K562 (cell line): ENCODE measurements at regions not wholly inside any gene's neighbourhood (a gene's known extent, or its start where the extent isn't known, plus 50 kb on each side); places are given as distances from the start of the nearest gene placed in this dataset.

Experiments used
- FOXK2 ChIP-seq, 2 experiments: fragments of 450-650 bp; IDR thresholded peaks in 1 of 2; conservative IDR thresholded peaks in 1 of 2; 2 replicates each; pipeline ENCODE4 v1.6.1; 2016; ENCODE audit warnings: low read depth in 2 of 2, mild to moderate bottlenecking in 1 of 2
- POLR2A ChIP-seq: fragments of 450-650 bp; conservative IDR thresholded peaks from 2 replicates; pipeline ENCODE4 v1.6.1; 2016
- TF ChIP-seq, protein P1 (sequence below): fragments of 250-450 bp; sonication (Bioruptor Pico); IDR thresholded peaks from 2 replicates; pipeline ENCODE4 v1.5.0; 2020; ENCODE audit warnings: mild to moderate bottlenecking, borderline replicate concordance
- TF ChIP-seq, protein P2 (sequence below): sonication (generic); formaldehyde crosslinking; IDR thresholded peaks from 2 replicates; pipeline ENCODE4 v1.9.0; 2022; ENCODE audit warnings: mild to moderate bottlenecking, missing genetic modification reagents
- TF ChIP-seq, protein P3 (sequence below): sonication (generic); formaldehyde crosslinking; IDR thresholded peaks from 2 replicates; pipeline ENCODE4 v1.5.0; 2020; ENCODE audit warnings: missing genetic modification reagents
- TF ChIP-seq, protein P4 (sequence below), 3 experiments: IDR thresholded peaks in 2 of 3; conservative IDR thresholded peaks in 1 of 3; 2 replicates each; pipeline ENCODE4 v1.5.1; 2011 to 2012; ENCODE audit warnings: low read length in 3 of 3, mild to moderate bottlenecking in 3 of 3, control low read depth in 2 of 3, improper control_type of control experiment in 1 of 3, inconsistent platforms in 1 of 3, low read depth in 1 of 3, mixed read lengths in 1 of 3, moderate library complexity in 1 of 3; ENCODE audit not compliant: insufficient read depth in 2 of 3

DNA sequence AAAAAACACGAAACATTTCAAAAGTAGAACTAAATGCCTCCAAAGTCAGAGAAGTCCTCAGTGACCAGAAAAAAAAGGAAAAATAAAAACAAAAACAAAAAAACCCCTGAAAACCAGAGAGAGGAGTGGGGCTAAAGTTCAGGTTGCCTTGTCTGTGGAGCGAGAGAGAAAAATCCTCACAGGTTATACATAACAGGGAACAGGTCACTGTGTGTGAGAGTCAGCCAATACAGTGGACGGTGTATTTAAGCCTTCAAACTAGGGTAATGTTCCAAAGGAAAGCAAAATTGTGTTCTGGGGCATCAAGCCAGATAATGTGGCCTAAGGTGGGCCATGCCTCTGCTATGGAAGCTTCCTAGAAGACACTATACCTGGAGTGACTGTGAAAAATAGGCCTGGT is 216.1 kb upstream of the SUCLG2 start:
- TF ChIP-seq, protein P1, sequence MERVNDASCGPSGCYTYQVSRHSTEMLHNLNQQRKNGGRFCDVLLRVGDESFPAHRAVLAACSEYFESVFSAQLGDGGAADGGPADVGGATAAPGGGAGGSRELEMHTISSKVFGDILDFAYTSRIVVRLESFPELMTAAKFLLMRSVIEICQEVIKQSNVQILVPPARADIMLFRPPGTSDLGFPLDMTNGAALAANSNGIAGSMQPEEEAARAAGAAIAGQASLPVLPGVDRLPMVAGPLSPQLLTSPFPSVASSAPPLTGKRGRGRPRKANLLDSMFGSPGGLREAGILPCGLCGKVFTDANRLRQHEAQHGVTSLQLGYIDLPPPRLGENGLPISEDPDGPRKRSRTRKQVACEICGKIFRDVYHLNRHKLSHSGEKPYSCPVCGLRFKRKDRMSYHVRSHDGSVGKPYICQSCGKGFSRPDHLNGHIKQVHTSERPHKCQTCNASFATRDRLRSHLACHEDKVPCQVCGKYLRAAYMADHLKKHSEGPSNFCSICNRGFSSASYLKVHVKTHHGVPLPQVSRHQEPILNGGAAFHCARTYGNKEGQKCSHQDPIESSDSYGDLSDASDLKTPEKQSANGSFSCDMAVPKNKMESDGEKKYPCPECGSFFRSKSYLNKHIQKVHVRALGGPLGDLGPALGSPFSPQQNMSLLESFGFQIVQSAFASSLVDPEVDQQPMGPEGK (CRISPR knock-in tag), result no peak
- TF ChIP-seq POLR2A, result no peak
- TF ChIP-seq, protein P2, sequence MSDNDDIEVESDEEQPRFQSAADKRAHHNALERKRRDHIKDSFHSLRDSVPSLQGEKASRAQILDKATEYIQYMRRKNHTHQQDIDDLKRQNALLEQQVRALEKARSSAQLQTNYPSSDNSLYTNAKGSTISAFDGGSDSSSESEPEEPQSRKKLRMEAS (CRISPR knock-in tag), result no peak
- TF ChIP-seq, protein P3, sequence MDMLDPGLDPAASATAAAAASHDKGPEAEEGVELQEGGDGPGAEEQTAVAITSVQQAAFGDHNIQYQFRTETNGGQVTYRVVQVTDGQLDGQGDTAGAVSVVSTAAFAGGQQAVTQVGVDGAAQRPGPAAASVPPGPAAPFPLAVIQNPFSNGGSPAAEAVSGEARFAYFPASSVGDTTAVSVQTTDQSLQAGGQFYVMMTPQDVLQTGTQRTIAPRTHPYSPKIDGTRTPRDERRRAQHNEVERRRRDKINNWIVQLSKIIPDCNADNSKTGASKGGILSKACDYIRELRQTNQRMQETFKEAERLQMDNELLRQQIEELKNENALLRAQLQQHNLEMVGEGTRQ, result no peak
- no peak for TF ChIP-seq FOXK2 (conservative IDR thresholded peaks at IDR 0.05 in 1 of 2, IDR thresholded peaks at IDR 0.05 in 1 of 2; ENCODE audit: low read depth in 2 of 2)
- TF ChIP-seq, protein P4, sequence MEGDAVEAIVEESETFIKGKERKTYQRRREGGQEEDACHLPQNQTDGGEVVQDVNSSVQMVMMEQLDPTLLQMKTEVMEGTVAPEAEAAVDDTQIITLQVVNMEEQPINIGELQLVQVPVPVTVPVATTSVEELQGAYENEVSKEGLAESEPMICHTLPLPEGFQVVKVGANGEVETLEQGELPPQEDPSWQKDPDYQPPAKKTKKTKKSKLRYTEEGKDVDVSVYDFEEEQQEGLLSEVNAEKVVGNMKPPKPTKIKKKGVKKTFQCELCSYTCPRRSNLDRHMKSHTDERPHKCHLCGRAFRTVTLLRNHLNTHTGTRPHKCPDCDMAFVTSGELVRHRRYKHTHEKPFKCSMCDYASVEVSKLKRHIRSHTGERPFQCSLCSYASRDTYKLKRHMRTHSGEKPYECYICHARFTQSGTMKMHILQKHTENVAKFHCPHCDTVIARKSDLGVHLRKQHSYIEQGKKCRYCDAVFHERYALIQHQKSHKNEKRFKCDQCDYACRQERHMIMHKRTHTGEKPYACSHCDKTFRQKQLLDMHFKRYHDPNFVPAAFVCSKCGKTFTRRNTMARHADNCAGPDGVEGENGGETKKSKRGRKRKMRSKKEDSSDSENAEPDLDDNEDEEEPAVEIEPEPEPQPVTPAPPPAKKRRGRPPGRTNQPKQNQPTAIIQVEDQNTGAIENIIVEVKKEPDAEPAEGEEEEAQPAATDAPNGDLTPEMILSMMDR (IDR thresholded peaks at IDR 0.05 in 2 of 3, conservative IDR thresholded peaks at IDR 0.05 in 1 of 3; ENCODE audit: insufficient read depth in 2 of 3, low read depth in 1 of 3, low read length in 3 of 3), result no peak
